EL (cell line): ENCODE measurements at regions not wholly inside any gene's neighbourhood (a gene's known extent, or its start where the extent isn't known, plus 50 kb on each side); places are given as distances from the start of the nearest gene placed in this dataset.
"Not testable (repeated sequence)": the region's sequence is repeated elsewhere in the genome, so short reads cannot be mapped to it uniquely, and the experiment has no call there.

Experiments used
- DNase-seq: peaks from one replicate; pipeline ENCODE4 v3.0.0-alpha.2; 2016

- DNase-seq: no peak
These were observed 1587.7 kb upstream of the ACO1 start for GRCh38 chr9:30796764-30797163.

DNA sequence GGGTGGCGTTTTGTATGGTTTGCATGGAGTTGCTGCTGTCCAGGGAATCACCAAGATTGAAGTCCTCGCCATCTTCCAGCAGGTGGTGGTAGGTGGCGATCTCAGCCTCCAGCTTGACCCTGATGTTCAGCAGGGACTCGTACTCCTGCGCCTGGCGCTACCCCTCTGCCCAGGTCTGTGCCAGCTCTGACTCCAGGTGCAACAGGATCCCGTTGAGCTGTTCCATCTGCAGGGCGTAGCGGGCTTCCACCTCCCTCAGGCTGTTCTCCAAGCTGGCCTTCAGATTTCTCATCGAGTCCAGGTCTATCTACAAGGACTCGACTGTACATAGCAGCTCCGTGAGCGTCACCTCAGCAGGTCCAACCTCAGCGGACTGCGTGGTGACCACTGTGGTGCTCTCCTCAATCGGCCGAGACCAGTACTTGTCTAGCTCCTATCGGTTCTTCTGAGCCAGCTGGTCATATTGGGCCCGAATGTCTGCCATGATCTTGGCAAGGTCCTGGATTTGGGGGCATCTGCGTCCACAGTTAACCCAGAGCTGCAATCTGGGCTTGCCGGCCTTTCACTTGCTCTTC, 1584.8 kb upstream of the ACO1 start:
- DNase-seq: no peak

GRCh38 chr9:30800421-30800820, 1584.0 kb upstream of the ACO1 start:
- DNase-seq: no peak

DNA sequence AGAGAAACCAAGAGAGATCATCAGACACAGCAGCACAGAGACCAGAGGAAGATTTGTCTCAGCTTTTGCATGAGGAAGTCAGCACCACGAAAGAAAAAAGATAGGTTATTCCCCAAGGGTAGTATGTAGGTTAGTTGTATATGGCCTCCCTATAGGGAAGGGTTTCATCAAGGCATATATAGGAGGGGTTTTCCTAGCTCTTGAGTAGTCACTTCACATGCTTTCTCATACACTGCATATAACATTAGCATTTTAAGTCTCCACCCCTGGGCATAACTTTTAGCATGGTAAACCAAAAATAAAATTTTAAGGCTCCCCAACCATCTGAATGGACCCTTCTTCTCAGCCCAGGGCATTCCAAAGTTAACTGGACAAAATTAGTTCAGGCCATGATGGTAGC, 1571.6 kb upstream of the ACO1 start:
- no peak for DNase-seq

GRCh38 chr9:30815585-30815984, 1568.9 kb upstream of the ACO1 start:
- DNase-seq: no peak

DNA sequence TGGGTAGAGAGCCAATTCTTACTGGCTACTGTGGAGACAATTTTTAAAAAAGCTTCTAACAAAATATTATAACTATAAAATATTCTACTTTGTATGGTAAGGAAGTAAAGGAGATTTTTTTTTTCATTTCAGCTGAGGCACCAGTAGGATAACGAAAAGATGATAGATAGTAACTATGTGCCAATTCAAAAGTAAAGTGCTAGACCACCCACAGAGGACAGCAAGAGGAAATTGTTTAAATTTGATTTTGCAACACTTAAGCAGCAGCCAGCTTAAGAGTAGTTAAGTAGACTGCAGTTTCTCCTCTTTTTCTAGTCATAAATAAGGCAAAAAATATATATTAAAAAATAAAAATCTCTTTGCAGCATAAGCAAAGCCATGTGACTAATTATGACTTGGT, 1539.3 kb upstream of the ACO1 start:
- DNase-seq: no peak

- no peak for DNase-seq
These were observed 1537.8 kb upstream of the ACO1 start for GRCh38 chr9:30846651-30847050.

- no peak for DNase-seq
These were observed 1532.8 kb upstream of the ACO1 start for GRCh38 chr9:30851600-30851999.

GRCh38 chr9:30900706-30901105, 1483.7 kb upstream of the ACO1 start:
- DNase-seq: no peak

GRCh38 chr9:30913331-30913730, 1471.1 kb upstream of the ACO1 start:
- DNase-seq: no peak

DNA sequence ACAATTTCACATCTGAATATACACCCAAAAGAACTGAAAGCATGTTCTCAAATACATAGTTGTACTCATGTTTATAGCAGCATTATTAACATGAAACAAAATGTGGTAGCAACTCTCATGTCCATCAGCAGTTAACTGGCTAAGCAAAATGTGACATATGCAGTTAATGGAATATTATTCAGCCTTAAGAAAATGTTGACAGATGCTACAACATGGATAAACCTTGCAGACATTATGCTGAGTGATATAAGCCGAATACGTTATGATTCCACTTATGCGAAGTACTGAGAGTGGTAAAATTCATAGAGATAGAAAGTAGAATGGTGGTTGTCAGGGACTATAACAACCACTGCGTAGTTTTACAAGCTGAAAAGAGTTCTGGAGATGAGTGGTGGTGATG, 1469.0 kb upstream of the ACO1 start:
- DNase-seq: no peak

- no peak for DNase-seq
These were observed 1459.3 kb upstream of the ACO1 start for GRCh38 chr9:30925126-30925525.

- DNase-seq: no peak
These were observed 1458.8 kb upstream of the ACO1 start for GRCh38 chr9:30925635-30926034.

DNA sequence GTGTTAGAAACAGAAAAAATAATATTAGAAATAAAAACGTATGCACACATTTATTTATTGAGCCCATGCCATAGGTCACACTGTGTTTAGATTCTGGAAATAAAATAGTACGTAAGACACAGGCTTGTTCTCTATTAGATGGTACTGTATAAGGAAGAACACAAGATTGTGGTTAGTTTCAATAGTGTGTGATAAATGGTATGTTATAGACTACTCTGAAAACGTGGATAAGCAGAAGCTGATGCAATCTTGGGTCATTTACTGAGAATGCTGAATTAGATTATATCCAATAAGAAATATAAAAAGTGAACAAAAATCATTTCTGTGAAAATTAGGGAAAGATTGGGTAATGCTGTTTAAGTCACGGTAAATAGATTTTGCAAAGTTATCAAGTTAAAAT, 1456.4 kb upstream of the ACO1 start:
- DNase-seq: no peak

DNA sequence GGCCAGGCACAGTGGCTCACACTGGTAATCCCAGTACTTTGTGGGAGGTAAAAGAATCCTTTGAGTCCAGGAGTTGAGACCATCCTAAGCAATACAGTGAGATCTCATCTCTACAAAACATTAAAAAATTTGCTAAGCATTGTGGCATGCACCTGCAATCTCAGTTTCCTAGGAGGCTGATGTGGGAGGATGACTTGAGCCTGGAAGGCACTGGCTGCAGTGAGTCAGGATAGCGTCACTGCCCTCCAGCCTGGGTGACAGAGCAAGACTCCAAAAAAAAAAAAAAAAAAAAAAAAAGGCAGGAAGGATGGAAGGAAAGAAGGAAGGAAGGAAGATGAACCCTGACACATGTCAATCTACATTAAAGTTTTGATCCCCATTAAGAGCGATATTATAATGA, 1452.2 kb upstream of the ACO1 start:
- DNase-seq: no peak

DNA sequence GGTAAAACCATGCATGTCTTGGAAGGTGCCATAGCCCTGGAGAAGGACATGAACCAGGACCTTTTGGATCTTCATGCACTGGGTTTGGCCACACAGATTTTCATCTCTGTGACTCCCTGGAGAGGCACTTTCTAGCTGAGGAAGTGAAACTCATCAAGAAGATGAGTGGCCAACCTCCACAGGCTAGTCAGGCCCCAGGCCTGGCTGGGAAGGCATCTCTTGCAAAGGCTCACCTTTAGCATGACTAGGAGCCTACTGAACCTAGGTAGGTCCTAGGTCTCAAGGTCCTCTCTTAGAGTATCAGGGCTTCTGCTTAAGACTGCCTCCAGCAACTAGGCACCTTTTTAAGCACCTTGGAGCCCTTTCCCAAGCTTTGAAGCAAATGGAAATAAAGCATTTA, 1448.7 kb upstream of the ACO1 start:
- DNase-seq: no peak

- no peak for DNase-seq
These were observed 1447.3 kb upstream of the ACO1 start for GRCh38 chr9:30937106-30937505.

DNA sequence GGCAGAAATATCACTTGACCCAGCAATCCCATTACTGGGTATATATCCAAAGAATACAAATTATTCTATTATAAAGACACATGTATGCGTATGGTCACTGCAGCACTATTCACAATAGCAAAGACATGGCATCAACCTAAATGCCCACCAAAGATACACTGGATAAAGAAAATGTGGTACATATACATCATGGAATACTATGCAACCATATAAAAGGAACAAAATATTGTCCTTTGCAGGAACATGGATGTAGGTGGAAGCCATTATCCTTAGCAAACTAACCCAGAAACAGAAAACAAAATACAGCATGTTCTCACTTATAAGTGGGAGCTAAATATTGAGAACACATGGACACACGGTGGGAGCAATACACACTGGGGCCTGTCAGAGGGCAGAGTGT, 1441.6 kb upstream of the ACO1 start:
- not testable (repeated sequence) for DNase-seq

DNA sequence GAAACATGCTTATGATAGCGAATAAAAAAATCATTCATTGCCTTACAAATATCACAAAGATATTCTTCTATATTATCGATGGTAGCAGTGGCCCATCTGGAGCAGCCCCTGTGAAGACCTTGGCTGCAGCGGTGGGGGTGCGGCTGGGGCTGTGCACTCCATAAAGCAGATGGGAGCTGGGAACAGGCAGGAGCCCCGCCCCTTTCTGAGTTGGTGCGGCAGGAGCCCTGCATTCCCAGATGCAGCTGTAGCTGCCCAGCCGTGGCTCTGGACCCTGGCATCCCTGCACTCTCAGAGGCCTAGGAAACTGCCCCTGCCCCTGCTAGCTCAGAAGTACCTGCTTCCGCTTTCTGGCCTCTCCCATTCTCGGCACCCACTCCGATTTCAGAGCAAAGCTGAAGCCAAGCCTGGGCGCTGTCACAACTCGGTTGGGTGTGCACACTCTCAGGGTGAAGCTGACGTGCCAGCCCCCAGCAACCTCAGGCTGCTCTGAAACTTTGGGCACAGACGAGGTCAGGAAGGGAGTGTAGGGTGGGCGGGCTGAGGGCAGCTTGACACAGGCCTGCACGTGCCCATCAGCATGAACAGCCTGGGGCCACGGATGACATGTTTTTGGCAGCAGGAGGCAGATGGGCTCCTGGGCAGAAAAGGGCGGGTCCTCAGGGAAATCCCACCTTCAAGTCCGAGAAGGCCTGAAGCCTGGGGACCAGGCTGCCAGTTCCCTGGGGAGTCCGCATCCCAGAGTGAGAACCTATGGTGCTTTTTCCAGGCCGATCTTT, 1440.8 kb upstream of the ACO1 start:
- no peak for DNase-seq

- no peak for DNase-seq
These were observed 1440.2 kb upstream of the ACO1 start for GRCh38 chr9:30944225-30944569.

- DNase-seq: no peak
These were observed 1439.6 kb upstream of the ACO1 start for GRCh38 chr9:30944741-30945280.

- DNase-seq: no peak
These were observed 1420.1 kb upstream of the ACO1 start for GRCh38 chr9:30964332-30964731.

DNA sequence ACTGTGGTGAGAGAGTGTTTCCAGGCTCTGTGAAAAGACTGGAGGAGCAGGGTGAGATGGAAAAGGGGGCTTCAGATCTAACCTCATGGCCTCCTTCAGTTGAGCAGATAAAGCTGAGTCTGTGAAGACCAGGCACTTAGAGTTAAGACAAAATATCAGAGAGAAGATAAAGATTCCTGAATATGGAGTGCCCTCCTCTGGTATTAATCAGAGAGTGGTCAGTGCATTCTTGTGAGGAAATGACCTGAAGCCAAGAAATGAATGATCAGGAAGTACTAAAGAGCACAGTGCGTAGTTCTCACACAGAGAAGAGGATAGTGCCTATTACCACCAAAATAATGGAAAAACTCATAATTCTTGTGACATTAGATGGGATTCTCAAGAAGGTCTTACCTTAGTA, 1417.0 kb upstream of the ACO1 start:
- DNase-seq: no peak

DNA sequence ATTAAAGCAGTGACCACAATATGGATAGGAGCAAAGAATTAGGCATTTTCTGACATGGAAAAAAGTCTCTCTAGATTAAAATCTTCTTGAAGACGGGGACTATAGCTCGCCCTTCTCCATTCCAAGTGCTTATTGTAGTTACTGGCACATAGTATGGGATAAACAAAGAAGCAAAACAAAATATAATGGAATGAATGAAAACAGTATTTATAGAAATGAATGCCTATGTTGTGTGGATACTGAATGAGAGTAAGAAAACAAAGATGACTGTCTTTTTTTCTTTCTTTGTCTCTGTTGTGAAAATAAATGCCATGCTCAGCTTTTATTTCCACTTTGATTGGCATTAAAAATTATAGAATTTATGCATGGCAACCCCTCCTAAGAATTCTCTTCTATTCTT, 1414.3 kb upstream of the ACO1 start:
- no peak for DNase-seq

DNA sequence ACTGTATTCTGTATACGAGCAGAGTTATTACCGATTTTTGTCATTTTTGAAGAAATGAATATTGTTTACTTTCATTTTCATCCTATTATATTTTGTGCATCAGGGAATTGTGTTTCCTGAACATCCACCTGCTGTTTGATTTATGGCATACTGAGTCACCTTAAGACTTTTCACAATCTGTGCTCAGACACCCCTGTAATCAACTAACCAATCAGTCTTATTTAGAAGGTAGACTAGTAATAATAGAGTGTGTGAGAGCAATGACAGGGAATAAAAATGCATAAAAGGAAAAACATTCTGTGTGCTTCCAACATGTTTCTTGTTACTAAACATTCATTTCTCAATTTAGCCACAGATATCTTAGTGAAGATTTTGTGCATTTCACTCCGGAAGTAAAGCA, 1413.6 kb upstream of the ACO1 start:
- DNase-seq: no peak
